GM12874 (cell line): ENCODE measurements at regions not wholly inside any gene's neighbourhood (a gene's known extent, or its start where the extent isn't known, plus 50 kb on each side); places are given as distances from the start of the nearest gene placed in this dataset.

ENCODE experiments used
- CTCF ChIP-seq: IDR thresholded peaks from 2 replicates; pipeline ENCODE4 v1.5.1; 2011; ENCODE audit warnings: low read depth, mild to moderate bottlenecking, control low read depth, low read length, moderate library complexity; ENCODE audit not compliant: insufficient read depth

DNA sequence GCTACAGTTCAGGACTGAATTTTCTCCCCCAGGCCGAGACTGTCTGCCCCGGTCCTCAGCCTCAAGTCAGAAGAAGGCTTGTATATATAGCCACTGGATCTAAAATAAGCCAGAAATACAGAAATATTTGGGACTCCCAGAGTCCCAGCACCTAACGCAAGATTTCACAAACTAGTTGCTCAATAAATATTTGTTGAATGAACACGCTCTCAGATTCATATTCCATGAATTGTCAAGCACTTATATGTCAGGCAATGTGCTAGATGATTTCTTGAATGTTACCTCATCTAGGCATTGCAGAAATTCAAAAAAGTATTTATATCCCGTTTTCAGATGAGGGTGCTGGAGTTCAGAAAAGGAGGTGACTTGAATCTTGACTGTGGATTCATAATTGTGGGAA lies 163.7 kb upstream of the KLHL29 start:
- no peak for TF ChIP-seq CTCF

- no peak for TF ChIP-seq CTCF
These were observed 163.1 kb upstream of the KLHL29 start for GRCh38 chr2:23221901-23222300.

- TF ChIP-seq CTCF, result no peak
These were observed 154.1 kb upstream of the KLHL29 start for GRCh38 chr2:23230885-23231284.

GRCh38 chr2:23231865-23232264 lies 153.1 kb upstream of the KLHL29 start:
- no peak for TF ChIP-seq CTCF

DNA sequence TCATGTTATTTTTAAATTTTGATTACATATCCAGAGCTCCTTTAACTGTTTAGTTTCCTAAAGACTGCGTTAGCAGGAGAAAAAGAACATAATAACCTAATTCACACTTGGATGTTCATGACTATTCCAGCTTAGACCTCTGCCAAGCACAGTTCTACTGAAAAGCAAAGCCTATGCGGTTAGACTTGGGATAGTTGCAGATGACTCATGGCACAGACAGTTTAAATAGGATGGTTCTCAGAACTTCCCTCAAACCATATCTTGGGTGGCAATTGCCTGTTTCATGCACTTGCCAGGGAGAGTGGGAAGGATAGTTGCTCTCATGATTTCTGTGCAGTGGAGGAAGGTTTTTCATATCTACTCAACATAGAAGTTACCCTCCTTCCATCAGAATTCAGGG lies 149.7 kb upstream of the KLHL29 start:
- TF ChIP-seq CTCF, result no peak

- TF ChIP-seq CTCF, result no peak
These were observed 149.2 kb upstream of the KLHL29 start for GRCh38 chr2:23235736-23236135.

DNA sequence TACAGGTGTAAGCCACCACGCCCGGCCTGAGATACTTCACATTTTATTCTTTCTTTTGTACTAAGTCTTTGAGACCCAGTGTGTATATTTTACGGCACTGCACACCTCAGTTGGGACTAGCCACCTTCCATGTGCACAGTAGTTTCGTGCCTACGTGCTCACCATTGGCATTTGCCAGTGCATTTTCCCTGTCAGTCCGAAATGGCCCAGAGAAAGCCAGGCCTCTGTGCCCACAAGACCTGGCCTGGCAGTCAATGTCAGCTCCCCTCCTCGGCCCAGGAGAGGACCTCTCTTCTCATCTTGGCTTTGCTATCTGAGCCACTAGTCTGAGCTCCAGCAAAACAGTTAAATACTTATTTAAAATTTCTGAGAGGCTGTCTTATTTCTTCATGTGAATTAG lies 147.8 kb upstream of the KLHL29 start:
- no peak for TF ChIP-seq CTCF

GRCh38 chr2:23238011-23238657 lies 146.8 kb upstream of the KLHL29 start:
- TF ChIP-seq CTCF, result no peak
